CD8-positive, alpha-beta memory T cell (primary cell): ENCODE measurements at regions not wholly inside any gene's neighbourhood (a gene's known extent, or its start where the extent isn't known, plus 50 kb on each side); places are given as distances from the start of the nearest gene placed in this dataset.

Source experiments
- CTCF ChIA-PET: fragments of 350-600 bp; sonication (Branson Sonifier 250); formaldehyde crosslinking; loops from one replicate; lab custom pipeline; 2021; ENCODE audit warnings: antibody characterized with exemption; lab: Charles Lee
- POLR2A ChIA-PET: fragments of 350-600 bp; sonication (Branson Sonifier 250); formaldehyde crosslinking; loops from one replicate; lab custom pipeline; 2021; ENCODE audit warnings: antibody characterized with exemption; lab: Charles Lee
- DNase-seq, 5 donors: peaks; one replicate each; pipeline versions ENCODE4 v3.0.0 to v3.0.0-alpha.2; 2020 to 2022; ENCODE audit warnings: mixed read lengths in 1 of 5
- H3K27ac ChIP-seq: one replicate; pipeline ENCODE4 v1.7.0; 2013; ENCODE audit warnings: low read depth, mild to moderate bottlenecking, low read length, moderate library complexity
- H3K27me3 ChIP-seq: 2 replicates; pipeline ENCODE4 v1.7.0; 2013; ENCODE audit warnings: low read length, mild to moderate bottlenecking; ENCODE audit not compliant: insufficient read depth, poor library complexity, severe bottlenecking
- H3K36me3 ChIP-seq: 2 replicates; pipeline ENCODE4 v1.7.0; 2013; ENCODE audit warnings: mild to moderate bottlenecking, low read length, moderate library complexity; ENCODE audit not compliant: insufficient read depth
- H3K4me1 ChIP-seq: 2 replicates; pipeline ENCODE4 v1.7.0; 2013; ENCODE audit warnings: mild to moderate bottlenecking, low read length, moderate library complexity; ENCODE audit not compliant: insufficient read depth
- H3K4me3 ChIP-seq: 2 replicates; pipeline ENCODE4 v1.7.0; 2013; ENCODE audit warnings: mild to moderate bottlenecking, low read length
- H3K9me3 ChIP-seq: 2 replicates; pipeline ENCODE4 v1.7.0; 2013; ENCODE audit warnings: mild to moderate bottlenecking, low read length
- H3K27ac Mint-ChIP-seq, 8 donors: one replicate each; pipeline ENCODE4 v1.8.0; 2020 to 2021; ENCODE audit warnings: mixed read lengths in 8 of 8, mild to moderate bottlenecking in 6 of 8, inconsistent platforms in 3 of 8, moderate library complexity in 3 of 8
- H3K27me3 Mint-ChIP-seq, 2 donors: one replicate each; pipeline ENCODE4 v1.8.0; 2020 to 2021; ENCODE audit warnings: mixed read lengths in 2 of 2, mild to moderate bottlenecking in 1 of 2, moderate library complexity in 1 of 2
- H3K36me3 Mint-ChIP-seq, 3 donors: one replicate each; pipeline ENCODE4 v1.8.0; 2020 to 2021; ENCODE audit warnings: mixed read lengths in 3 of 3, inconsistent platforms in 1 of 3, mild to moderate bottlenecking in 1 of 3
- H3K4me1 Mint-ChIP-seq, 3 donors: one replicate each; pipeline ENCODE4 v1.8.0; 2020 to 2021; ENCODE audit warnings: mixed read lengths in 3 of 3, inconsistent platforms in 1 of 3, mild to moderate bottlenecking in 1 of 3
- H3K4me3 Mint-ChIP-seq, 7 donors: one replicate each; pipeline ENCODE4 v1.8.0; 2020 to 2021; ENCODE audit warnings: mixed read lengths in 7 of 7, mild to moderate bottlenecking in 6 of 7, moderate library complexity in 4 of 7, inconsistent platforms in 2 of 7
- H3K9me3 Mint-ChIP-seq, 5 donors: one replicate each; pipeline ENCODE4 v1.8.0; 2020 to 2022; ENCODE audit warnings: mixed read lengths in 5 of 5, mild to moderate bottlenecking in 3 of 5, moderate library complexity in 2 of 5, inconsistent platforms in 1 of 5

DNA sequence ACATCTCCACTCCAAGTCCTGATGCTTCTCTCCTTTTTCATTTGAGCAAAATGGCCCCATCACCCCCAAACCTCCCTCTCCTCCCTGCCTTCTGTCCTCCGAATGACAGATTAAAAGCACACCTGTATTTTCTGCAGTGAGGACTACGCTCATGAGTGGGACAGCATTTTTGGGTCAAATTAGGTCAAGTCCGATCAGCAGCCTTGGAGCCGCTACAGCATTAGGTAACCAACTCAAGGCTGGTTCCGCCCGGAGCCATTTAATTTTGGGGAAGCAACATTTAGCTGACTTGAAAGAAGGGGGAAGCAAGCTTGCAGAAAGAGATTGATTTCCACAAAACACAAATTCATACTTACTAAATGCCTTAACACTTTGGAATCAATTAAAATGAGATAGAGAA lies 324.1 kb upstream of the CDH5 start:
- Histone ChIP-seq H3K36me3 (no peaks in the 10 kb centered on the region), H3K4me3 (no peak overlapping the region), H3K9me3 (no peaks in the 10 kb centered on the region), H3K27ac (no peak overlapping the region), H3K27me3 (no peaks in the 10 kb centered on the region), H3K4me1 (no peaks in the 10 kb centered on the region)
- no peak for DNase-seq
- H3K4me1 Mint-ChIP-seq, result no peaks in the 10 kb centered on the region
- ChIA-PET POLR2A (no interaction called here), CTCF (no interaction called here)
- no peak overlapping the region for H3K4me3 Mint-ChIP-seq
- no peak overlapping the region for H3K27ac Mint-ChIP-seq
- H3K36me3 Mint-ChIP-seq, result no peaks in the 10 kb centered on the region
- H3K9me3 Mint-ChIP-seq, result peaks cover 0 to 3% (median 0%) of the 10 kb centered on the region in 5 donors
- peaks cover 4 to 13% of the 10 kb centered on the region in 2 donors for H3K27me3 Mint-ChIP-seq

GRCh38 chr16:66041907-66042306 lies 324.6 kb upstream of the CDH5 start:
- ChIA-PET CTCF (no interaction called here), POLR2A (no interaction called here)
- Mint-ChIP-seq H3K36me3 (no peaks in the 10 kb centered on the region), H3K27ac (no peak overlapping the region), H3K27me3 (peaks cover 4 to 13% of the 10 kb centered on the region in 2 donors), H3K4me3 (no peak overlapping the region), H3K9me3 (peaks cover 0 to 2% (median 0%) of the 10 kb centered on the region in 5 donors), H3K4me1 (no peaks in the 10 kb centered on the region)
- Histone ChIP-seq H3K36me3 (no peaks in the 10 kb centered on the region), H3K27me3 (no peaks in the 10 kb centered on the region), H3K27ac (no peak overlapping the region), H3K4me3 (no peak overlapping the region), H3K9me3 (no peaks in the 10 kb centered on the region), H3K4me1 (no peaks in the 10 kb centered on the region)
- DNase-seq, result no peak

GRCh38 chr16:66039793-66040192 lies 326.7 kb upstream of the CDH5 start:
- no peaks in the 10 kb centered on the region for H3K36me3 Mint-ChIP-seq
- H3K4me1 ChIP-seq, result no peaks in the 10 kb centered on the region
- no peak overlapping the region for H3K27ac Mint-ChIP-seq
- no peaks in the 10 kb centered on the region for H3K36me3 ChIP-seq
- H3K4me3 Mint-ChIP-seq, result no peak overlapping the region
- peaks cover 0 to 2% (median 0%) of the 10 kb centered on the region in 5 donors for H3K9me3 Mint-ChIP-seq
- no peak overlapping the region for H3K4me3 ChIP-seq
- no peaks in the 10 kb centered on the region for H3K27me3 ChIP-seq
- no peak overlapping the region for H3K27ac ChIP-seq
- H3K27me3 Mint-ChIP-seq, result peaks cover 4 to 13% of the 10 kb centered on the region in 2 donors
- CTCF ChIA-PET, result no interaction called here
- POLR2A ChIA-PET, result no interaction called here
- H3K9me3 ChIP-seq, result no peaks in the 10 kb centered on the region
- no peak for DNase-seq
- H3K4me1 Mint-ChIP-seq, result no peaks in the 10 kb centered on the region

- Mint-ChIP-seq H3K36me3 (no peaks in the 10 kb centered on the region), H3K4me3 (no peak overlapping the region), H3K9me3 (peaks cover 0 to 2% (median 0%) of the 10 kb centered on the region in 5 donors), H3K4me1 (no peaks in the 10 kb centered on the region), H3K27me3 (peaks cover 9 to 13% of the 10 kb centered on the region in 2 donors), H3K27ac (no peak overlapping the region)
- DNase-seq, result no peak
- Histone ChIP-seq H3K4me3 (no peak overlapping the region), H3K36me3 (no peaks in the 10 kb centered on the region), H3K27ac (no peak overlapping the region), H3K27me3 (no peaks in the 10 kb centered on the region), H3K9me3 (no peaks in the 10 kb centered on the region), H3K4me1 (no peaks in the 10 kb centered on the region)
- ChIA-PET CTCF (no interaction called here), POLR2A (no interaction called here)
These were observed 329.4 kb upstream of the CDH5 start for GRCh38 chr16:66036793-66037715.

GRCh38 chr16:66036184-66036583 lies 330.3 kb upstream of the CDH5 start:
- Histone ChIP-seq H3K36me3 (no peaks in the 10 kb centered on the region), H3K27ac (no peak overlapping the region), H3K4me1 (no peaks in the 10 kb centered on the region), H3K9me3 (no peaks in the 10 kb centered on the region), H3K27me3 (no peaks in the 10 kb centered on the region), H3K4me3 (no peak overlapping the region)
- CTCF ChIA-PET, result no interaction called here
- Mint-ChIP-seq H3K27ac (no peak overlapping the region), H3K36me3 (no peaks in the 10 kb centered on the region), H3K9me3 (peaks cover 0 to 2% (median 0%) of the 10 kb centered on the region in 5 donors), H3K4me1 (no peaks in the 10 kb centered on the region), H3K4me3 (no peak overlapping the region), H3K27me3 (peaks cover 7 to 13% of the 10 kb centered on the region in 2 donors)
- DNase-seq, result no peak
- POLR2A ChIA-PET, result no interaction called here

GRCh38 chr16:66035096-66035495 lies 331.4 kb upstream of the CDH5 start:
- ChIA-PET POLR2A (no interaction called here), CTCF (no interaction called here)
- Histone ChIP-seq H3K4me1 (no peaks in the 10 kb centered on the region), H3K27me3 (no peaks in the 10 kb centered on the region), H3K36me3 (no peaks in the 10 kb centered on the region), H3K9me3 (no peaks in the 10 kb centered on the region), H3K27ac (no peak overlapping the region), H3K4me3 (no peak overlapping the region)
- DNase-seq, result no peak
- no peaks in the 10 kb centered on the region for H3K4me1 Mint-ChIP-seq
- no peaks in the 10 kb centered on the region for H3K36me3 Mint-ChIP-seq
- peaks cover 7 to 13% of the 10 kb centered on the region in 2 donors for H3K27me3 Mint-ChIP-seq
- H3K9me3 Mint-ChIP-seq, result peaks cover 0 to 2% (median 0%) of the 10 kb centered on the region in 5 donors
- no peak overlapping the region for H3K4me3 Mint-ChIP-seq
- H3K27ac Mint-ChIP-seq, result no peak overlapping the region

DNA sequence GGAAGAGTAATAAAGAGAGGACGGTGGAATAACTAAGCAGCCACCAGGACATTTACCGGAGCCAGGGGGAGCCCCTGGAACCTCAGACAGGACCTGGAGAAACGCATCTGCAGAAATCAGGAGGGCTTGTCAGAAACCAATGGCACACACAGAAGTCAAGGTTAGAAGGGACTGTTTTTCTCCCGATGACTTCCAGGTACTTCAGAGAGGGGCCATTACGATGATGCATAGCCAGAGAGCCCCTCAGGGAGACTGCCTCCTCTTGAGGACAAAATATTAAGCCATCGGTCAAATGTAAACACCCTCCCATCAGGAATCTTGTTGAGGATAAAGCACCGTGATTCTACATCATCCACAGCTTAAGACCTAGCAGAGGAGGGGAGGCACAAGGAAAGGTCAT lies 333.6 kb upstream of the CDH5 start:
- Histone ChIP-seq H3K9me3 (no peaks in the 10 kb centered on the region), H3K4me1 (no peaks in the 10 kb centered on the region), H3K36me3 (no peaks in the 10 kb centered on the region), H3K27ac (no peak overlapping the region), H3K4me3 (no peak overlapping the region), H3K27me3 (no peaks in the 10 kb centered on the region)
- DNase-seq, result no peak
- CTCF ChIA-PET, result no interaction called here
- POLR2A ChIA-PET, result no interaction called here
- H3K4me3 Mint-ChIP-seq, result no peak overlapping the region
- peaks cover 0 to 6% (median 2%) of the 10 kb centered on the region in 5 donors for H3K9me3 Mint-ChIP-seq
- H3K4me1 Mint-ChIP-seq, result no peaks in the 10 kb centered on the region
- no peaks in the 10 kb centered on the region for H3K36me3 Mint-ChIP-seq
- no peak overlapping the region for H3K27ac Mint-ChIP-seq
- peaks cover 4% of the 10 kb centered on the region in 2 donors for H3K27me3 Mint-ChIP-seq

DNA sequence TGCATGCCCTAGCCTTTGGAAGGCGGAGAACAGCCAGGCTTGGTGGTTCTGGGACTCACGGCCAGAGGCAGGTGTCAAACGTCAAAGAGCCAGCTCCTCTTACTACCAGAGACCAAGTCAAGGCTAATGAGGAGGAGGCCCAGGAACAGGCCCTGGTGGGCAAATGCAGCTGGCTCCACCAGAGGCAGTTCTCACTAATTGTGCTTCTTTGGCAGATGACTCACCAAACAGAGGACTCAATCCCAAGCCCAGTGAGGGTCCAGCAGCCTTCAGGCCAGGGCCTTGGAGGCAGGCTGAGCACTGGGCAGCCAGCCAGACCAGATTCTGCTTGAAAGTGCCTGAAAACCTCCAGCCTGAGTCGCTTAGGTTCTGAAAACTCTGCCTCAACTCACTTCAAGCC lies 336.5 kb upstream of the CDH5 start:
- Histone ChIP-seq H3K27me3 (no peaks in the 10 kb centered on the region), H3K4me3 (no peak overlapping the region), H3K9me3 (no peaks in the 10 kb centered on the region), H3K27ac (no peak overlapping the region), H3K4me1 (no peaks in the 10 kb centered on the region), H3K36me3 (no peaks in the 10 kb centered on the region)
- POLR2A ChIA-PET, result no interaction called here
- CTCF ChIA-PET, result no interaction called here
- peak overlapping the region in 1 of 8 donors; percentile 77 for H3K27ac Mint-ChIP-seq
- no peaks in the 10 kb centered on the region for H3K4me1 Mint-ChIP-seq
- no peaks in the 10 kb centered on the region for H3K36me3 Mint-ChIP-seq
- H3K27me3 Mint-ChIP-seq, result peaks cover 4 to 6% of the 10 kb centered on the region in 2 donors
- H3K4me3 Mint-ChIP-seq, result no peak overlapping the region
- DNase-seq, result no peak
- H3K9me3 Mint-ChIP-seq, result peaks cover 0 to 6% (median 2%) of the 10 kb centered on the region in 5 donors
